Ovary (tissue), 3 donors: ENCODE measurements at regions not wholly inside any gene's neighbourhood (a gene's known extent, or its start where the extent isn't known, plus 50 kb on each side); places are given as distances from the start of the nearest gene placed in this dataset.

Experiments used
- EP300 ChIP-seq: sonication (generic); formaldehyde crosslinking; IDR thresholded peaks from one replicate; pipeline ENCODE4 v1.6.1; 2017; ENCODE audit warnings: antibody characterized with exemption
- TF ChIP-seq, protein P1 (sequence below), 3 donors: fragments of 450-650 bp in 2 of 3; fragments of 200-600 bp in 1 of 3; IDR thresholded peaks; one replicate each; pipeline versions ENCODE4 v1.5.1 to v1.8.0; 2016 to 2022; ENCODE audit warnings: antibody characterized with exemption in 3 of 3, mild to moderate bottlenecking in 1 of 3
- donor health status: DM: no; HTN: no; CAD: no.

DNA sequence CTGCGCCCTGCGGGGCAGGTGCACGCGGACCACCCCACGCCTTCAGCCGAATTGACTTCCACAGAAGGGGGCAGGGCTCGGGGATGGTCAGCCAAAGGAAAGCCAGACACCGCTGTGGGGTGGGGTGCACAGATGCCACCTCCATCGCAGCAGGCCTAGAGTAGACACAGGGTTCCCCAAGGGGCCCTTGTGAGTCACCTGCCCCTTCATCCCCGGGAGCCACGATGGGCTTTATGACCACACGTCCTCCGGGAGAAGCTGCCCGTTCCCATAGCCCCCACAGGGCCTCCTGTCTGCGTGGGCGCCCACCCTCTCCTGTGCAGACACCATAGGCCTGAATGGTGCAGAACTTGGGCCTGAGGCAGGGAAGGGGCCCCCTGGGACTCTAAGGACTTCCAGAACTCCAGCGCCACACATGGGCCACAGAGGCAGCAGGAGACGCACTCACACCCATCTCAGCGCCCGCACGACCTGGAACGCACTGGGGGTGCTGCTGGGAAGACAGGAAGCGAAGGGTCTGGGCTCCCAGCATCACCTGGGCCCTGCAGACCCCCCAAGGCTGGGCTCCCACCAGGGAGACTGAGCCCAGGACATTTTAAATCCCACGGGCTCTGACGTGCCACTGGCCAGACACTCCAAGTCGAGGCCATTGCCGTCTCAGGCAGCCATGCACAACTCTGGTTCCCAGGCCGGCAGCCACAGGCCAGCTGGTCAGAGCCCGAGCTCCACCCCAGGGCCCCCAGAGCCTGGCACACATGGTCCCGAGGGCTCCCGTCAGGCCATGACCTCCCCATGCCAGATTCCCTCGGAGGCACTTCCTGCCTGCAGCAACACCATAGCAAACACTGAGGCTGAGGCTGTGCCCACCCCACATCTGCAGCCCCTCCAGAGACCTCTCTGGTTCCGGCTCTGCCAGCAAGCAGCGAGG, 134.2 kb downstream of the DLL1 start:
- TF ChIP-seq, protein P1, sequence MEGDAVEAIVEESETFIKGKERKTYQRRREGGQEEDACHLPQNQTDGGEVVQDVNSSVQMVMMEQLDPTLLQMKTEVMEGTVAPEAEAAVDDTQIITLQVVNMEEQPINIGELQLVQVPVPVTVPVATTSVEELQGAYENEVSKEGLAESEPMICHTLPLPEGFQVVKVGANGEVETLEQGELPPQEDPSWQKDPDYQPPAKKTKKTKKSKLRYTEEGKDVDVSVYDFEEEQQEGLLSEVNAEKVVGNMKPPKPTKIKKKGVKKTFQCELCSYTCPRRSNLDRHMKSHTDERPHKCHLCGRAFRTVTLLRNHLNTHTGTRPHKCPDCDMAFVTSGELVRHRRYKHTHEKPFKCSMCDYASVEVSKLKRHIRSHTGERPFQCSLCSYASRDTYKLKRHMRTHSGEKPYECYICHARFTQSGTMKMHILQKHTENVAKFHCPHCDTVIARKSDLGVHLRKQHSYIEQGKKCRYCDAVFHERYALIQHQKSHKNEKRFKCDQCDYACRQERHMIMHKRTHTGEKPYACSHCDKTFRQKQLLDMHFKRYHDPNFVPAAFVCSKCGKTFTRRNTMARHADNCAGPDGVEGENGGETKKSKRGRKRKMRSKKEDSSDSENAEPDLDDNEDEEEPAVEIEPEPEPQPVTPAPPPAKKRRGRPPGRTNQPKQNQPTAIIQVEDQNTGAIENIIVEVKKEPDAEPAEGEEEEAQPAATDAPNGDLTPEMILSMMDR (IDR thresholded peaks at IDR 0.05): no peak
- no peak for TF ChIP-seq EP300
